Epithelial cell of esophagus (primary cell): ENCODE measurements at regions not wholly inside any gene's neighbourhood (a gene's known extent, or its start where the extent isn't known, plus 50 kb on each side); places are given as distances from the start of the nearest gene placed in this dataset.
"Not testable (repeated sequence)": the region's sequence is repeated elsewhere in the genome, so short reads cannot be mapped to it uniquely, and the experiment has no call there.

ENCODE experiments used
- DNase-seq: peaks from one replicate; pipeline ENCODE4 v3.0.0; 2010; ENCODE audit warnings: low read depth
- H3K4me3 ChIP-seq: 2 replicates; pipeline ENCODE4 v1.5.1; 2011; ENCODE audit warnings: mild to moderate bottlenecking, low read length, control low read depth
- TF ChIP-seq, protein P1 (sequence below): IDR thresholded peaks from 2 replicates; pipeline ENCODE4 v1.5.1; 2011; ENCODE audit warnings: low read depth, mild to moderate bottlenecking, low read length, control low read depth, inconsistent platforms; ENCODE audit not compliant: insufficient read depth; ENCODE audit errors: missing control alignments

DNA sequence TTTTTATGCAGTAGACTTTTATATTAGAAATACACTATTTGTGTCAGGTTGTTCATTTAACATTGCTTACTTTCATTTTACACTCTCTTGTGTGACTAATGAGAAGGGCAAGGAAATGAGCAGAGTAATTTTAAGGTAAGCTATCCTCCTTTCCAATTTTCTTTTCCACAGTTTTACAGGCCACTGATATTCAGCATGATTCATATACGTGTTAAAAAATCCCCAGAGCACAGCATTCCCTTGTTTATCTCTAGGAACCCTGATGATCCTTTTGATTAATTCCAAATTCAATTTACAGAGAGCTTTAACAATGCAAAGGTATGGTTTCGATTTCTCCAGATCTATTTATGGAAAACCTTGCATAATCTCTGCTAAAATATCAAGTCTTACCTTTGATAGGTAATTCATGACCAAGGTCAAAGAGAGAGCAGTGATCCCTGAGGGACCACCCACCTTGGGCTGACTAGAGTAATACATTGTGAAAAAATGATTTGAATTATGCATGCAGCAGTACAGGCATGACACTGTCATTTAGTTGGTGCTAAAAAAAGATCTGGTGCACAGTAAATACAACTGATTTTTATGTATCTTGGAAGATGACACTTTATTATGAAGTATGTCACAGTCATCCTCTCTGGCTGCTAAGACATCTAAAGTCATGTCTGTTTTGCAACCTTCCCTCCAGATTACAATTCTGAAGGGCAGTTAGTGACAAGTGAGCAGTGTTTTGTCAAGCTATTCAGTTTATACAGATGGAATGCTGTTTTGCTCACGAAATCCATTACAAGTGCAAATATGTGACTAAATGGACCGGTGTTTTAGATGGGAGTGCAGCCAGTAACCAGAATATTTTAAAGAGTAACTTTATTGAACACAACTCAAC lies 736.6 kb downstream of the EPHA7 start:
- no peak for DNase-seq
- TF ChIP-seq, protein P1, sequence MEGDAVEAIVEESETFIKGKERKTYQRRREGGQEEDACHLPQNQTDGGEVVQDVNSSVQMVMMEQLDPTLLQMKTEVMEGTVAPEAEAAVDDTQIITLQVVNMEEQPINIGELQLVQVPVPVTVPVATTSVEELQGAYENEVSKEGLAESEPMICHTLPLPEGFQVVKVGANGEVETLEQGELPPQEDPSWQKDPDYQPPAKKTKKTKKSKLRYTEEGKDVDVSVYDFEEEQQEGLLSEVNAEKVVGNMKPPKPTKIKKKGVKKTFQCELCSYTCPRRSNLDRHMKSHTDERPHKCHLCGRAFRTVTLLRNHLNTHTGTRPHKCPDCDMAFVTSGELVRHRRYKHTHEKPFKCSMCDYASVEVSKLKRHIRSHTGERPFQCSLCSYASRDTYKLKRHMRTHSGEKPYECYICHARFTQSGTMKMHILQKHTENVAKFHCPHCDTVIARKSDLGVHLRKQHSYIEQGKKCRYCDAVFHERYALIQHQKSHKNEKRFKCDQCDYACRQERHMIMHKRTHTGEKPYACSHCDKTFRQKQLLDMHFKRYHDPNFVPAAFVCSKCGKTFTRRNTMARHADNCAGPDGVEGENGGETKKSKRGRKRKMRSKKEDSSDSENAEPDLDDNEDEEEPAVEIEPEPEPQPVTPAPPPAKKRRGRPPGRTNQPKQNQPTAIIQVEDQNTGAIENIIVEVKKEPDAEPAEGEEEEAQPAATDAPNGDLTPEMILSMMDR = no peak
- no peak overlapping the region for H3K4me3 ChIP-seq

DNA sequence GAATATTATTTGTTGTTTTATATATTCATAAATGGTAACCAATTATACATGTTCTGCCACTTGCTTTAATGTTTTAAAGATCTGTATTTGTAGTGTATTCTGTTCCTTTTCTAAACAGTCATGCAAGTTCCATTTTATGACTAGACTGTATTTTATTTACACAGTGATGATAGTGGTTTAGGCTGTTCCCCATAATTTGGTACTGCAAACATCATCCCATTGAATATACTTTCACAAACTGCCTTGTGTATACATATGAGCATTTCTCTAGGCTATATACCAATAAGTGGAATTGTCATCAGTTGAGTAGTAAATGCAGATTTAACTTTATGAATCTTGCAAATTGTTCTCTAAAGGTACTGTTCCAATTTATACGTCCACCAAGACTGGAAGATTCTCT lies 738.0 kb downstream of the EPHA7 start:
- no peak overlapping the region for H3K4me3 ChIP-seq
- TF ChIP-seq, protein P1 = no peak
- no peak for DNase-seq

DNA sequence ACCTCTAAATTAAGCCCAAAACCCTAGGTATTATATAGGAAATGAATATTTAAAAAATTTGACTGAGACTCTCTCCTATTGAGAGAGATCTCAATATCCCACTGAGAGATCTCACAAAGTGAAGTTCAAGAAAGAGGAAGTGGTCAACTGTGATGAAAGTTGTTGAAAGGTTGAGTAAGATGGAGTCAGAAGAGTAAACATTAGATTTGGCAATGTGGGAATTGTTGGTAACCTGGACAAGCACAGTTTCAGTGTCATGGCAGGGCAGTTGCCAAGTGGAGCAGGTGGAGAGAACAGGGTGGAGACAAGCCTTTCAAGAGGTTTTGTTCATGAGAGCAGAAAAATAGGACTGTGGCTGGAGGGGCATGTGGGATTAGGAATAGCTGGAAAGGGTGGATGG lies 747.9 kb downstream of the EPHA7 start:
- peak; percentile 67 for DNase-seq
- H3K4me3 ChIP-seq = not testable (repeated sequence)

DNA sequence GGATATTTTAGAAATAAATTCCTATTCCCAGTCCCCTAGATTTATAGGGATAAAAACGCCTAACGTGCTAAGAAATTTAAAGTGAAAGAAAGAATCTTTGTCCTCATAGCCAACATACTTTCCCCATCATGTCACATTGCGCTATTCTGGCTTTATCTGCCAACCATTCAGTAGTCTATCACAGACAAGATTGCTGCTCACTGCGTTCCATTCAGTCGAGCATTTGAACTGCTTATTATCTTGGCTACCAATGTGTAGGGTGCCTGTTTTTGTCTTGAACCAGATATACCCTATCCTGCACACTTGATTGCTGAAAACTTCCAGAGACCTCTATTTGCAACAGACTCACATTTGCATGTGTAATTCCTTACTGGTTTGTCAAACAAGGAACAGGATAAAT lies 751.5 kb downstream of the EPHA7 start:
- TF ChIP-seq, protein P1 = no peak
- DNase-seq = no peak
- no peak overlapping the region for H3K4me3 ChIP-seq

DNA sequence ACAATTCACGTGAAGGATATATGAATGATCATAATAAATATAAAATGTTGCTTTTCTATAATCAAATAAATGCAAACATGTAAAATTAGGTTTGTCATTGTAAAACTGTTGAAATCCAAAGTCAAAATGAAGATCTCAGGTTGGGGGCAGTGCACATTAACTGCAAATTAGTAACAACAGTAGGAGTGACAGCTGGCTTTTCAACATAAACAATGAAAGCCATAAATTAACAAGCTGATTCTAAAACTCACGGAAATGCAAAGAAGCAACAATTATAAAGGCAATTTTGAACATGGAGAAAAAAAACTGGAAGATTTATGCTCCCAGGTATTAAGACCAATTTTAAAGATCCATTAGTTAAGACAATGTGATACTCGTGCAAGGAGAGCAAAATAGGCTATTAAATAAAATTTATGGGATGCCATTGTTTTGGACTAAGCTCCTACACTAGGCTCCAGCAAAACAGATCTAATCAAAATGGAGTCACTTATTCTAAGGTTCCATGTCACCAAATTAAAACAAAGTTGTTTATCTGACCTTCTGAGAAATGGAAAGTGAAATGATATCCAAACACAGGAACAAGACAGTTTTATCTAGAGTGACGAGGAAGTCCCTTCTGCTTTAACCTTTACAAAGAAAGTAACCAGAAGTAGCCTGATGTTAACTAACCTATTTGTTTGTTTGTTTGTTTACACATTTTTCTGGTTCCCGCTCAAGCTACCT lies 770.8 kb downstream of the EPHA7 start:
- DNase-seq = no peak
- TF ChIP-seq, protein P1 = no peak
- H3K4me3 ChIP-seq = no peak overlapping the region

DNA sequence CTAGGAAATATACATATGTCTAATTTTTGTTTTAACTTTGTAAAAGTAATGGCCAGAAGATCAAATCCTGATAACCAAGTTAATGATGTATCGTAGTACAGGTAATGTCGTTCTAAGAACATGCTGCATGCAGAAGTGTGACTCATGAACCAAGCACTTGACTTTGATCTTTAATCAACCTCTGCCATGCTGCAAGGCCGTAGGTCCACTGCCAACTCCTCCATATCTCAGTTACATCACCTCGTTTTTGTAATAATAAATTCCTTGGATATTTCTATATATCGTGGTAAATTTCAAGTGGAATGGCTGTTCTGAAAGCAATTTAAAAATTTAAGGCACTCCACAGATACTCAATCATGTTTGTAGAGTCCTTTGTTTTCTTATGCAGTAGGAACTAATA lies 771.7 kb downstream of the EPHA7 start:
- TF ChIP-seq, protein P1 = no peak
- H3K4me3 ChIP-seq = no peak overlapping the region
- DNase-seq = peak; percentile 17

DNA sequence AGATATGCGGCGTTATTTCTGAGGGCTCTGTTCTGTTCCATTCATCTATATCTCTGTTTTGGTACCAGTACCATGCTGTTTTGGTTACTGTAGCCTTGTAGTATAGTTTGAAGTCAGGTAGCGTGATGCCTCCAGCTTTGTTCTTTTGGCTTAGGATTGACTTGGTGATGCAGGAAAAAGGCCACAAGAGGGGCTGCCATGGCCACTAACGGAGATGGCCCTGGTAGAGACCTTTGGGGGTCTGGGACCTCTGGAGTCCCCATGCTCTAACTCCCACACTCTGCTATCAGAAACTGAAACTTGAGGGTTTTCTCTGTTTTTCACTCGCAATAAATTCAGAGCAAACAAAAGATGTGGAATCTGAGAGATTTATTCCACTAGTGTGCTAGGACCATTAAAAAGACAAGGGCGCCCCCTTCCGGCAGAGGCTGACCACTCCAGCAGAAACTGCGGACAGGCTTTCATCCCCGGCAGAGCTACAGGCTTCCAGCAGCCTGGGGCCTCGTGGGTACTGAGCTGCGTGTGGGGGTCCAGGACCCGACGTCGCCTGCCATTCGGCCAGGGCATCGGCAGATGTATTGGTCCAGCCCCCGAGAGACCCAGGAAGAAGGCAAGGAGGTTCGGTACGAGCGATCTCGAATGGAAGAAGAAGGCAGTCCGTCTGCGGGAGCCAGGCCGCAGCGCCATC lies 775.1 kb downstream of the EPHA7 start:
- DNase-seq = peak; percentile 47
- not testable (repeated sequence) for H3K4me3 ChIP-seq
- TF ChIP-seq, protein P1 = peak; percentile 41
